ENCODE measurements at regions not wholly inside any gene's neighbourhood (a gene's known extent, or its start where the extent isn't known, plus 50 kb on each side); places are given as distances from the start of the nearest gene placed in this dataset.

DNA sequence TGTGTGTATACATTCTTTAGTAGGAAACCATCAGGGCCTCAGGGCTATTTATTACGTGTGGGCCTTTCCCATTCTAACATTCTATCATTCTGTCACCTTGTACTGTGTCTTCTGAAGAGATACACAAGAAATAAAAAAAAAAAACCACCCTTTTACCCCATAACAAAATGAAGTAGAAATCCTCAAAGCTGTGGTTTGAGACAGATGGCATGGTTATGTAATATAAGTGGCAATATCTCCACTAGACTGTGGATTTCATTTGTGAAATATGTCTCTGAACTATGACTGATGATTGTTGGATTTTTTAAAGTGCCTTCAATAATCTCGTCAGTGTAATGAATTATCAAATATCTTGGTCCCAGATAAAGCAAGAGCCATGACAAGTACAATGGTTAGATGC is 150.0 kb upstream of the BLID start:
- ChIA-PET POLR2A (no interaction called here), CTCF (no interaction called here)
- Mint-ChIP-seq H3K36me3 (ENCODE audit: low read depth) (no peaks in the 10 kb centered on the region), H3K4me3 (no peak overlapping the region), H3K9me3 (no peaks in the 10 kb centered on the region), H3K27me3 (no peaks in the 10 kb centered on the region), H3K27ac (no peak overlapping the region), H3K4me1 (no peaks in the 10 kb centered on the region)
- no peak for ATAC-seq (ENCODE audit: low read depth)
- DNase-seq: no peak
- TF ChIP-seq, protein P1, sequence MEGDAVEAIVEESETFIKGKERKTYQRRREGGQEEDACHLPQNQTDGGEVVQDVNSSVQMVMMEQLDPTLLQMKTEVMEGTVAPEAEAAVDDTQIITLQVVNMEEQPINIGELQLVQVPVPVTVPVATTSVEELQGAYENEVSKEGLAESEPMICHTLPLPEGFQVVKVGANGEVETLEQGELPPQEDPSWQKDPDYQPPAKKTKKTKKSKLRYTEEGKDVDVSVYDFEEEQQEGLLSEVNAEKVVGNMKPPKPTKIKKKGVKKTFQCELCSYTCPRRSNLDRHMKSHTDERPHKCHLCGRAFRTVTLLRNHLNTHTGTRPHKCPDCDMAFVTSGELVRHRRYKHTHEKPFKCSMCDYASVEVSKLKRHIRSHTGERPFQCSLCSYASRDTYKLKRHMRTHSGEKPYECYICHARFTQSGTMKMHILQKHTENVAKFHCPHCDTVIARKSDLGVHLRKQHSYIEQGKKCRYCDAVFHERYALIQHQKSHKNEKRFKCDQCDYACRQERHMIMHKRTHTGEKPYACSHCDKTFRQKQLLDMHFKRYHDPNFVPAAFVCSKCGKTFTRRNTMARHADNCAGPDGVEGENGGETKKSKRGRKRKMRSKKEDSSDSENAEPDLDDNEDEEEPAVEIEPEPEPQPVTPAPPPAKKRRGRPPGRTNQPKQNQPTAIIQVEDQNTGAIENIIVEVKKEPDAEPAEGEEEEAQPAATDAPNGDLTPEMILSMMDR (IDR thresholded peaks at IDR 0.05): no peak
- intact Hi-C loops (cut with micrococcal nuclease): no loop called here

DNA sequence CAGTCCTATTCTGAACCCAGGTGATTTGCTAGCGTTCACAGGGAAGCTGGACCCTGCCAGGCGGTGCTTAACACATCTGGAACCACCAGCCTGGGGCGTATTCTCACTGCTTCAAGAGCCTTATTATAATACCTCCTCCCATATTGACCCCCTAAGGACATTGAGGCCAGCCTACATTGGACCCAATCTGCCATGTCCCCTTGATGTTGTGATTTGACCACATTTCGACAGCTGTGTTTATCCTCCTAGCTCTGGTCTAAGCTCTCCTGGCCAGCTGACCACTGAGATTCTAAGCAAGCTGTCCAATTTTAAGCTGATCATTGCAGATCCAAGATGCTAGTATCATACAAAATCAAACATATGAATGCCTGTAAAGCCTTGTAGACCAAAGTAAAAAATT is 148.1 kb upstream of the BLID start:
- ChIA-PET POLR2A (interaction anchor here (0.6 kb wide), 1 partner anchor 372 kb away, joined by 7 read pairs; no protein-coding TSS in a partner anchor), CTCF (no interaction called here)

DNA sequence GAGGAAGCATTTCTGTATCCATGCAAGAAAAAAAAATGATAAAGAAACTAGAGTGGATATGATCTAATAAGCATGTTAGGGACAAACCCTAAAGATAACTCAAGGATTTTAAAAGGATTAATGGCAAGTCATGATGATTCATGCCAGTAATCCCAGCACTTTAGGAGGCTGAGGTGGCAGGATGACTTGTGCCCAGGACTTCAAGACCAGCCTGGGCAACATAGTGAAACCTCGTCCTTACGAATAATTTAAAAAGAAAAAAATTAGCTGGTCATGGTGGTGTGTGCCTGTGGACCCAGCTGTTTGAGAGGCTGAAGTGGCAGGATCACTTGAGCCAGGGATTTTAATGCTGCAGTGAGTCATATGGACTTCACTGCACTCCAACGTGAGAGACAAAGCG is 145.5 kb upstream of the BLID start:
- Mint-ChIP-seq H3K4me1 (no peaks in the 10 kb centered on the region), H3K4me3 (no peak overlapping the region), H3K36me3 (ENCODE audit: low read depth) (no peaks in the 10 kb centered on the region), H3K27ac (no peak overlapping the region), H3K27me3 (no peaks in the 10 kb centered on the region), H3K9me3 (no peaks in the 10 kb centered on the region)
- ChIA-PET POLR2A (no interaction called here), CTCF (no interaction called here)
- ATAC-seq (ENCODE audit: low read depth) (no peak), DNase-seq (no peak)
- TF ChIP-seq, protein P1 (IDR thresholded peaks at IDR 0.05): no peak
- intact Hi-C loops (cut with micrococcal nuclease): no loop called here

More for the DNA sequence above, 148.1 kb upstream of the BLID start:
- Mint-ChIP-seq H3K27ac (no peak overlapping the region), H3K4me1 (no peaks in the 10 kb centered on the region), H3K4me3 (no peak overlapping the region), H3K36me3 (ENCODE audit: low read depth) (no peaks in the 10 kb centered on the region), H3K27me3 (no peaks in the 10 kb centered on the region), H3K9me3 (no peaks in the 10 kb centered on the region)
- intact Hi-C loops (cut with micrococcal nuclease): no loop called here
- DNase-seq (no peak), ATAC-seq (ENCODE audit: low read depth) (no peak)
- TF ChIP-seq, protein P1 (IDR thresholded peaks at IDR 0.05): no peak

DNA sequence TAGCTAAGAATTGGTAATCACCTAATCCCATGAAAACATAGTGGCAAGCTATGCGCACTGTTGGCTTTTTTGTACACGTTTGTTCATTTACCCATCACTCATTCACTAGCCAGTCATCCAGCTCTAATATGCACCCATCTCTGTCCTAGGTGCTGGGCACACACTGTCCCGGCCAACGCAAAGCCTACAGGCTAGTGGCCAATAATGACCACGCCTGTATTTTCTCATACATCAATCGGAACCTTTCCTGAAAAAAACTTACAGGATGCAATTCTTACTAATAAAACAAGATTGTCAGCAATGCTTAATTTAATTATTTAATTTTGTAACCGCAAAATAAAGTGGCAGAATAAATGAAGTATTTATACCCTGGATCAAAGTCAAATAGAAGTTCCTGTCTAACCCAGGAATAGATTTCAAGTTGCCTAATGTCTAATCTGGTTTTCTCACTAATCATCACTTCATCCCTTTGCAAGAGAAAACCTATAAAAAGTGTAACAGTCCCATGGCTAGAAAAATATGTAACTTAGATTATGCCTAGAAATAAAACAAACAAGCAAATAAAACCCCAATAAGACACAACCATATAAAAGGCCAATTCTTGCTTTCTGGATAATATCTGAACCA is 143.3 kb upstream of the BLID start:
- POLR2A ChIA-PET: no interaction called here
- TF ChIP-seq, protein P1 (IDR thresholded peaks at IDR 0.05): no peak
- intact Hi-C loops (cut with micrococcal nuclease): no loop called here
- Mint-ChIP-seq H3K36me3 (ENCODE audit: low read depth) (no peaks in the 10 kb centered on the region), H3K27me3 (no peaks in the 10 kb centered on the region), H3K9me3 (no peaks in the 10 kb centered on the region), H3K4me3 (no peak overlapping the region), H3K4me1 (no peaks in the 10 kb centered on the region), H3K27ac (no peak overlapping the region)
- DNase-seq: no peak
- CTCF ChIA-PET: no interaction called here
- ATAC-seq (ENCODE audit: low read depth): no peak

DNA sequence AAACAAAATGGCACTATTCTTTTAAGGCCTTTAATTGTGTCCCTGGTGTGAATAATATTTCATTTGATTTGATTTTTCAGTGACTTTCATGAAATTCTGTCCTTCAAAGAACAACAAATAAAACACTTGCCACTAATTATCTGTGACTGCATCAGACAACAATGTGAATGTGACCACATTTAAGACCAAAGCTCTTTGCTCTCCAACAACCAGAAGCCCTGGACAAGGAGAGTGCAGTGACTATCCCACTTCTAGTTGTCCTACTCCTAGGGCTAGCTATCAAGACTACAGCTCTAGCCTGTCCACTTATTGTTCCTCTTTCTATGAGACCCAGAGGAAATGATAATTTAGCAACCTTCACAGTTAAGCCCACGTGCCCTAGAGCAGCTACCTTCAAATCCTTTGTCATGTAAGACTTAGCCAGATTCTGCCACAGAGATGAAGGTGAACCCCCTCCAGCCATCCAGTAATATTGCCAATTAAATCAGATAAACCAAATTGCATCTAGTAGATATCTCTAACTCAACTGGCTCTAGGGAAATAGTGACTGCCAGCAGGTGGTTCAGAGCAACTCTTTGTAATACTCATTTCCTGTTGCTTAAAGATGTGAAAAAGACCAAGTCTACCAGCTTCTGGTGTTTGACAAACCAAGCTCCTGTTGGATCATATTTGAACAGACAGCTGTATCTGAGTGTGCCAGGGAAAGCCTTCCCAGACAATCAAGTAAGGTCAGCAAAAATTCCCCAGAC is 142.6 kb upstream of the BLID start:
- intact Hi-C loops (cut with micrococcal nuclease): no loop called here
- Mint-ChIP-seq H3K27ac (no peak overlapping the region), H3K4me1 (no peaks in the 10 kb centered on the region), H3K27me3 (no peaks in the 10 kb centered on the region), H3K36me3 (ENCODE audit: low read depth) (no peaks in the 10 kb centered on the region), H3K9me3 (no peaks in the 10 kb centered on the region), H3K4me3 (no peak overlapping the region)
- ATAC-seq (ENCODE audit: low read depth): no peak
- TF ChIP-seq, protein P1 (IDR thresholded peaks at IDR 0.05): no peak
- CTCF ChIA-PET: no interaction called here
- no peak for DNase-seq
- POLR2A ChIA-PET: no interaction called here

Measured in activated B cell treated with CpG ODN at 0.5 μM for 24 hours (primary cell).